Calu3 (cell line): ENCODE measurements at regions not wholly inside any gene's neighbourhood (a gene's known extent, or its start where the extent isn't known, plus 50 kb on each side); places are given as distances from the start of the nearest gene placed in this dataset.

Source experiments
- BruUV-seq: library from RNA; stranded (reverse); fragments of 400-500 nt; replicated peaks from 2 replicates; lab custom pipeline; 2021; lab: Mats Ljungman, UMichigan
- CTCF ChIA-PET: fragments of 300-600 bp; sonication (Branson Sonifier 250); formaldehyde crosslinking; loops from one replicate; lab custom pipeline; 2022; ENCODE audit warnings: antibody characterized with exemption; lab: Charles Lee
- DNase-seq: peaks from one replicate; pipeline ENCODE4 v3.0.0; 2022
- H3K27ac Mint-ChIP-seq: one replicate; pipeline ENCODE4 v1.8.0; 2022; ENCODE audit warnings: mixed read lengths; ENCODE audit not compliant: unreplicated experiment
- H3K27me3 Mint-ChIP-seq: one replicate; pipeline ENCODE4 v1.8.0; 2022; ENCODE audit warnings: mixed read lengths; ENCODE audit not compliant: unreplicated experiment
- H3K36me3 Mint-ChIP-seq: one replicate; pipeline ENCODE4 v1.8.0; 2022; ENCODE audit warnings: mild to moderate bottlenecking, moderate library complexity, mixed read lengths; ENCODE audit not compliant: insufficient read depth, unreplicated experiment
- H3K4me1 Mint-ChIP-seq: one replicate; pipeline ENCODE4 v1.8.0; 2022; ENCODE audit warnings: mild to moderate bottlenecking, low read depth, mixed read lengths; ENCODE audit not compliant: unreplicated experiment
- H3K4me3 Mint-ChIP-seq: one replicate; pipeline ENCODE4 v1.8.0; 2022; ENCODE audit warnings: mild to moderate bottlenecking, low read depth, moderate library complexity, mixed read lengths; ENCODE audit not compliant: unreplicated experiment
- H3K9me3 Mint-ChIP-seq: one replicate; pipeline ENCODE4 v1.8.0; 2022; ENCODE audit warnings: low read depth, mixed read lengths; ENCODE audit not compliant: unreplicated experiment
- CTCF ChIP-seq: fragments of 200-600 bp; IDR thresholded peaks from one replicate; pipeline ENCODE4 v1.8.0; 2022; ENCODE audit warnings: antibody characterized with exemption; ENCODE audit not compliant: unreplicated experiment
- intact Hi-C: fragments of 100-400 bp; cut with micrococcal nuclease; formaldehyde crosslinking; loops from one replicate; pipeline ENCODE4 v1.10.0; 2022; ENCODE audit not compliant: unreplicated experiment

DNA sequence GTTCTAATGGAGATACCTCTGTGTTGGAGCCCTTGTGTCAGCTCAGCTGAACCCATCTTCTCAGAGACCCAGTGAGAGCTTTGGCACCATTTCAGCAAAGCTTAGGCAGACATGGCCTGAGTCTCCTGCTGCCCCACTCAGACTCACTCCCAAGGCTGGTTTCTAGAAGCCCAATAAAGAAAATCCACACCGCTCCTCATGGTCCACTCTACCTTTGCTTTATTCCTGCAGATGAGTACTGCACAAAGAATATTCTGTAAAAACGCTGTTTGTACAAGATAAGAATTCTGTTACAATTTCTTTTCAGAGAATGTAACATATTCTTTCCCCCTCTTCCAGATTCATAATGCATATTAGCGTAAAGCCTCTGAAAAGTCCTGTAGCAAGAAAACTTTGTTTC, 129.3 kb downstream of the C5orf15 start:
- Mint-ChIP-seq H3K27me3 (peaks cover 96% of the 10 kb centered on the region), H3K27ac (no peak overlapping the region)

GRCh38 chr5:133838286-133838685, 130.1 kb downstream of the C5orf15 start:
- Mint-ChIP-seq H3K36me3 (no peaks in the 10 kb centered on the region), H3K4me1 (no peaks in the 10 kb centered on the region), H3K9me3 (peaks cover 3% of the 10 kb centered on the region), H3K27ac (no peak overlapping the region), H3K27me3 (peaks cover 96% of the 10 kb centered on the region), H3K4me3 (no peak overlapping the region)
- intact Hi-C loops = no loop called here
- BruUV-seq = no TSS peak
- TF ChIP-seq CTCF = no peak
- DNase-seq = no peak
- CTCF ChIA-PET = no interaction called here

More for the DNA sequence above, 129.3 kb downstream of the C5orf15 start:
- Mint-ChIP-seq H3K9me3 (peaks cover 3% of the 10 kb centered on the region), H3K36me3 (no peaks in the 10 kb centered on the region), H3K4me1 (no peaks in the 10 kb centered on the region), H3K4me3 (no peak overlapping the region)
- CTCF ChIA-PET = no interaction called here
- TF ChIP-seq CTCF = no peak
- intact Hi-C loops = no loop called here
- no TSS peak for BruUV-seq
- DNase-seq = no peak

- TF ChIP-seq CTCF = no peak
- CTCF ChIA-PET = interaction anchor here (0.6 kb wide), 1 partner anchor 594 kb away, joined by 3 read pairs; no protein-coding TSS in a partner anchor
- intact Hi-C loops = no loop called here
- H3K36me3 Mint-ChIP-seq = no peaks in the 10 kb centered on the region
- H3K4me1 Mint-ChIP-seq = no peaks in the 10 kb centered on the region
- no peak overlapping the region for H3K4me3 Mint-ChIP-seq
- peaks cover 3% of the 10 kb centered on the region for H3K9me3 Mint-ChIP-seq
- no TSS peak for BruUV-seq
- peaks cover 90% of the 10 kb centered on the region for H3K27me3 Mint-ChIP-seq
- H3K27ac Mint-ChIP-seq = no peak overlapping the region
- DNase-seq = no peak
Observed at GRCh38 chr5:133831491-133832224, 136.8 kb downstream of the C5orf15 start.

DNA sequence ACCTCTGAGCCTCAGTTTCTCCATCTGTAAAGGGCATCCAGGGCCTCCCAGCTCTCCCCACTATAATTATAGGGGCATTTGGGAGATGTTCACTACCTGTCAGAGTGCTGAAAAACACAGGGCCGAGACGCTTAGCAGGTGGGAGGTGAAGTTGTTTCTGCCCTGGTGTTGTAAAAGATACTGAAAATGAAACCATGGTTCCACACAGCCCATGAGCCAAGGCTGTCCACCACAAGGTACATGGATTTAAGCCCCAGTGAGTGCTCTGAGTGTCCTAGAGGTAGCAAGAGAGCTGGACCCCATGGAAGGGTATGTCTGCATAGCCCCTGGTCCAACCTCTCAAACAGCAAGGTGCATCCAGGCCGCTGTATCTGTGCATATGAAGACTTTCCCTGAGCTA, 137.5 kb downstream of the C5orf15 start:
- Mint-ChIP-seq H3K27me3 (peaks cover 90% of the 10 kb centered on the region), H3K4me3 (no peak overlapping the region), H3K36me3 (peaks cover 5% of the 10 kb centered on the region), H3K27ac (no peak overlapping the region), H3K9me3 (no peaks in the 10 kb centered on the region), H3K4me1 (no peaks in the 10 kb centered on the region)
- DNase-seq = no peak
- CTCF ChIA-PET = no interaction called here
- intact Hi-C loops = no loop called here
- no peak for TF ChIP-seq CTCF
- no TSS peak for BruUV-seq
